ENCODE measurements at regions not wholly inside any gene's neighbourhood (a gene's known extent, or its start where the extent isn't known, plus 50 kb on each side); places are given as distances from the start of the nearest gene placed in this dataset.

DNA sequence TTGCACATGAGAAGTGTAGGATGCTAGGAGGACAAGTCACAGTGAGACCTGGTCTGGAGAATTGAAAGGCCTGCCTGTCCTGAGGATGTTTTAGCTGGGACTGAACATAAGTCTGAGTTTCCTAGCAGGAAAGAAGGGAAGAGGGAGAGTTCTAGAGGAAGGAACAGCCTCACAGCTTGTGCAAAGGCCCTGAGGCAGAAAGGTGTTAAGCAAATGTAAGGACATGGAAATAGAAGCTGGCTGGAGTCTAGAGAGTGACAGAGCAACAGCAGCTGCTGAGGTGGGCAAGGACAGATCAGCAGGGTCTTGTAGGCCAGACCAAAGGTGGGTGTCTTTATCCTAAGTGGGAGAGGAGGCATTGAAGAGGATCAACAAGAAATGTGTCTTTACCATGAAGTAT lies 210.9 kb upstream of the E2F8 start:
- no peak for TF ChIP-seq EZH2 (IDR thresholded peaks at IDR 0.05; ENCODE audit: borderline replicate concordance, low read depth, low read length, poor library complexity, severe bottlenecking)
- TF ChIP-seq, protein P1, sequence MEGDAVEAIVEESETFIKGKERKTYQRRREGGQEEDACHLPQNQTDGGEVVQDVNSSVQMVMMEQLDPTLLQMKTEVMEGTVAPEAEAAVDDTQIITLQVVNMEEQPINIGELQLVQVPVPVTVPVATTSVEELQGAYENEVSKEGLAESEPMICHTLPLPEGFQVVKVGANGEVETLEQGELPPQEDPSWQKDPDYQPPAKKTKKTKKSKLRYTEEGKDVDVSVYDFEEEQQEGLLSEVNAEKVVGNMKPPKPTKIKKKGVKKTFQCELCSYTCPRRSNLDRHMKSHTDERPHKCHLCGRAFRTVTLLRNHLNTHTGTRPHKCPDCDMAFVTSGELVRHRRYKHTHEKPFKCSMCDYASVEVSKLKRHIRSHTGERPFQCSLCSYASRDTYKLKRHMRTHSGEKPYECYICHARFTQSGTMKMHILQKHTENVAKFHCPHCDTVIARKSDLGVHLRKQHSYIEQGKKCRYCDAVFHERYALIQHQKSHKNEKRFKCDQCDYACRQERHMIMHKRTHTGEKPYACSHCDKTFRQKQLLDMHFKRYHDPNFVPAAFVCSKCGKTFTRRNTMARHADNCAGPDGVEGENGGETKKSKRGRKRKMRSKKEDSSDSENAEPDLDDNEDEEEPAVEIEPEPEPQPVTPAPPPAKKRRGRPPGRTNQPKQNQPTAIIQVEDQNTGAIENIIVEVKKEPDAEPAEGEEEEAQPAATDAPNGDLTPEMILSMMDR (conservative IDR thresholded peaks at IDR 0.05; ENCODE audit: low read depth, low read length) = no peak

Data from A673 (cell line).